Esophagus (tissue), 2 donors: ENCODE measurements at regions not wholly inside any gene's neighbourhood (a gene's known extent, or its start where the extent isn't known, plus 50 kb on each side); places are given as distances from the start of the nearest gene placed in this dataset.

Experiments used
- H3K27ac ChIP-seq, 2 donors: one replicate each; pipeline ENCODE4 v1.5.1; 2013; ENCODE audit warnings: low read depth in 2 of 2, mild to moderate bottlenecking in 2 of 2, inconsistent platforms in 1 of 2, low read length in 1 of 2, moderate library complexity in 1 of 2
- H3K27me3 ChIP-seq, 2 donors: one replicate each; pipeline ENCODE4 v1.6.1; 2013; ENCODE audit warnings: low read length in 2 of 2, control low read depth in 1 of 2, mild to moderate bottlenecking in 1 of 2; ENCODE audit not compliant: insufficient read depth in 2 of 2, control insufficient read depth in 1 of 2
- H3K36me3 ChIP-seq, 2 donors: one replicate each; pipeline ENCODE4 v1.6.1; 2013; ENCODE audit warnings: low read length in 1 of 2; ENCODE audit not compliant: control insufficient read depth in 2 of 2, insufficient read depth in 2 of 2
- H3K4me1 ChIP-seq, 2 donors: one replicate each; pipeline ENCODE4 v1.6.1; 2013; ENCODE audit warnings: low read length in 1 of 2; ENCODE audit not compliant: control insufficient read depth in 2 of 2, insufficient read depth in 2 of 2
- H3K4me3 ChIP-seq, 2 donors: one replicate each; pipeline ENCODE4 v1.5.1; 2013; ENCODE audit warnings: low read length in 2 of 2, mild to moderate bottlenecking in 2 of 2, low read depth in 1 of 2, moderate library complexity in 1 of 2
- H3K9me3 ChIP-seq, 2 donors: one replicate each; pipeline ENCODE4 v1.6.1; 2013; ENCODE audit warnings: mild to moderate bottlenecking in 2 of 2, low read depth in 1 of 2, low read length in 1 of 2, moderate library complexity in 1 of 2; ENCODE audit not compliant: control insufficient read depth in 2 of 2, insufficient read depth in 1 of 2
- WGBS, 2 donors: extraction: QIAGEN DNeasy Blood & Tissue Kit; methylation state at CpG; one replicate each; pipeline ENCODE4 v1.1.7; 2013; 5-methylcytosine and 5-hydroxymethylcytosine counted together
- donor health status: healthy with polysubstance abuse.
- donor health status: Bipolar disorder and iron deficiency.

DNA sequence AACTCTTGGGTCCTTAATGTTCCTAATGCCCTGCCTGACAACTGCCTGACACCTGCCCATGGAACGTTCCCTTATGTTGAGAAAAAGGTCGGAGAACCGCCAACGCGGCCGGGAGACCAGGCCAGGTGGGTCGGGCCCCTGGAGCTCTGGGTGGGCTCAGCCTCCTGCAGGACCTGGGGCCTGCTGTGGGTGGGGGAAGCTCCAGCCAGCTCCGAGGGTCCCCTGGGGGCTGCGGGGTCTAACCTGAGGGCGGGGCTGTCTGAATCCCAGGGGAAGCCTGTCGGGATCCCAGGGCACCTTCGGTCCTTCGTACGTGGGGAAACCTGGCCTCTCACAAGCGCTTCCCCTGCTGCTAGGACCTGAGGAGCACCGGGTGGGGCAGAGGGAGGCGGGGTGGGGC is 296.0 kb downstream of the NDUFA10 start:
- Histone ChIP-seq H3K27me3 (no peaks in the 10 kb centered on the region), H3K4me1 (peaks cover 0 to 1% of the 10 kb centered on the region in 2 donors), H3K27ac (no peak overlapping the region), H3K9me3 (no peaks in the 10 kb centered on the region), H3K4me3 (no peak overlapping the region), H3K36me3 (no peaks in the 10 kb centered on the region)
- 88 to 93% methylated on average over 17 of the region's 17 CpGs for WGBS, 2 donors

DNA sequence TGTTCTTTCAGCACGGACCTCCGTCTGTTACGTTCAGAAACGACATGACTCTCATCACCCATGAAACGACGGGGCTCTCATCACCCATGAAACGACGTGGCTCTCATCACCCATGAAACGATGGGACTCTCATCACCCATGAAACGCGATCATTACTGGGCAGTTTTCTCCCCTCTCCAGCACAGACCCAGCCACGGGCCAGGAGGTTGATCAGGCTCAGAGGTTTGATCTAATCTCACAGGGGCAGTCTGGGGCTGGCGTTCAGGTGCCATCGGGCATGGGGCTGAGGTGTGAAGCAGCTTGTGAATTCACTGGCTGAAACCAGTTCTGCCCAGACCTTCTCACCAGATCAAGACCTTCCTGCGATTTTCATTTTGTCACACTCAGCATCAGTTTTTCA is 296.4 kb downstream of the NDUFA10 start:
- H3K9me3 ChIP-seq: no peaks in the 10 kb centered on the region
- H3K27me3 ChIP-seq: no peaks in the 10 kb centered on the region
- no peaks in the 10 kb centered on the region for H3K36me3 ChIP-seq
- H3K27ac ChIP-seq: no peak overlapping the region
- no peak overlapping the region for H3K4me3 ChIP-seq
- peaks cover 0 to 4% of the 10 kb centered on the region in 2 donors for H3K4me1 ChIP-seq
- WGBS, 2 donors: 85 to 90% methylated on average over 15 of the region's 15 CpGs

DNA sequence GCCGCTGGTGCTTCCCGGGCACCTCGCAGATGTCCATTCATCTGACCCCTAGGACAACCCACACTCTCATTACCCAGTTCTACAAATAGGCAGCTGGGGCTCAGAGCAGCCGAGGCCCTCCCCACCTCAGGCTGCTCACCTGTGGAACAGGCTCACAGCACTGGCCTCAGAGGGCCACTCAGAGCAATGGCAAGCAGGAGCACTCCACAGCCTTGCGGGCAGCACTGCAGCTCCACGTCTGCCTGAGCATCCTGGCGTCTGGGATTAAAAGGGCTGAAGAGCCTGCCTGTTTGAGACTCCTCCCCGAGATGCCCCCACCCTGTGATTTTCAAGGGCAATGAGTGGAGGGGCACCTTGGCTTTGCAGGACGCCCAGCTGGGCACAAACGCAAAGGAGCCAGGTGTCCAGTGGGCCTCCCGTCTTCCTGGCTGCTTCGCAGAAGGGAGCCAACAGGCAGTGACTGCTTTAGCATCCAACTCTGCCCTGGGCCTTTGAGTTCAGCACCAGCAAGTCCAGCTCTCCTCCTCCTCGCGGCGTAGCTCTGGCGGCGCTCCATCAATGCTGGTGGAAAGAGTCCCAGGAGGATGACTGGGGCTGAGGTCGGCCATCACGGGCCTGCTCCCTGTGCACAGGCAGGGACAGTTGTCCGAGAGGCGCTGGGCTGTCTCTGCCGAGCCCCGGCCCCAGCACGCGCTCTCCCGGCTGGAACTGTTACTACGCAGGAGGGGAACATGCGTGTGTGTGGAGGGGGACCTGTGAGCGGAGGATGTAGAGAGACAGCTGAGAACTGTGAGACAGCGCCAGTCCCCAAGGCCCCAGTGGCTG is 297.2 kb downstream of the NDUFA10 start:
- Histone ChIP-seq H3K27me3 (no peaks in the 10 kb centered on the region), H3K9me3 (no peaks in the 10 kb centered on the region), H3K4me3 (no peak overlapping the region), H3K36me3 (no peaks in the 10 kb centered on the region), H3K27ac (no peak overlapping the region), H3K4me1 (peaks cover 0 to 6% of the 10 kb centered on the region in 2 donors)
- WGBS, 2 donors: 68 to 70% methylated on average over 30 of the region's 30 CpGs

DNA sequence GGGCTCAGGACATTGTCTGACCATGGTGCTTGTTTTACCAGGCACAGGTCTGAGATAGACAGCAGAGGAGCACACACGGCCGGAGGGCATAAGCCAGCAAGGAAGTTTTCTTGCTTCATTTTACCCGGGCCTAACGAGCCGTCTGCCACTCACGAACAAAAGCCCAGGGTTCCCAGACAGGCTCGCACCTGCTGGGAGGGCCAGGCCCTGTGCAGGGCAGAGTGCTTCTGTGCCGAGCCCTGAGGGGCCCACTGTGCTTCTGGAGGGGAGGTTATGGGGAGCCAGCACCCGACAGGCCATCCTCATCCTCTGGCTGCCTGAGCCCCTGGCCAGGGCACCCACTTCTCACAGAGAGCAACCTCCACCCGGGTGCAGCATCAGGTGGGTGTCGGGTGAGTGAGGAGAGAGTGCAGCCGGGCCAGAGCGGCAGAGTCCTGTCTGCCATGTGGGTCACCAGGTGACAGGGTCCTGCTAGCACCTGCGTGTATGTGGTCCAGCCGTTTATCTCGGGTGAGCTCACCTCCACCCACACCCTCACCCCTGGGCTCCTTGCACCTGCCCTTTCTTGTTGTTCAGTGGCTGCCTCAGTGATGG is 297.9 kb downstream of the NDUFA10 start:
- H3K36me3 ChIP-seq: no peaks in the 10 kb centered on the region
- H3K9me3 ChIP-seq: no peaks in the 10 kb centered on the region
- H3K4me1 ChIP-seq: peaks cover 0 to 6% of the 10 kb centered on the region in 2 donors
- 64 to 70% methylated on average over 16 of the region's 16 CpGs for WGBS, 2 donors
- no peak overlapping the region for H3K27ac ChIP-seq
- no peaks in the 10 kb centered on the region for H3K27me3 ChIP-seq
- no peak overlapping the region for H3K4me3 ChIP-seq

DNA sequence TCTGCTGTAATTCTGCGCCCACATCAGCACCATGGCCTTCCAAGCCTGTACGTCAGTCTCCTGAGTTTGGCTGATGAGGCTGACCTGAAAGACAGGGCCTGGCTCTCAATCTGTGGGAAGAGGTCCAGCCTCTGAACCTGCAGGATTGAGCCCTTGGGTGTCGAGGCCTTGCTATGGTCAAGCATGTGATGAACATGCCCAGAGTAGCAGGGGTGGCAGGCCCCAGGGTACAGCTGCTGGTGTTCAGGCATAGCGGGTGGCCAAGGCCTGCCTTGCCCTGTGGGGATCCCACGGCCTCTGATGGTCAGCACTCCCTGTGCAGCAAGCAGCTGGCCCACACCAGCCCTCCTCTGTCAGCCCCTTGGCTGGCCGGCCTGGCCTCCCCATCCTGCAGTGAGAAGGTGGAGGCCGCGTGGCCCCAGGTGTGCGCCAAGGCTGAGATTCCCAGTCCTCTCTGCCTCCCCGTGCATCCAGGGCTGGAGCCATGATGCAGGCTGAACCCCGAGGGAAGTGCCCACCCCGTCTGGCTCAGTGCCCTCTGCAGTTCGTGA is 298.4 kb downstream of the NDUFA10 start:
- Histone ChIP-seq H3K4me3 (no peak overlapping the region), H3K4me1 (peaks cover 0 to 6% of the 10 kb centered on the region in 2 donors), H3K36me3 (no peaks in the 10 kb centered on the region), H3K27me3 (no peaks in the 10 kb centered on the region), H3K9me3 (no peaks in the 10 kb centered on the region), H3K27ac (no peak overlapping the region)
- 79 to 82% methylated on average over 13 of the region's 13 CpGs for WGBS, 2 donors

DNA sequence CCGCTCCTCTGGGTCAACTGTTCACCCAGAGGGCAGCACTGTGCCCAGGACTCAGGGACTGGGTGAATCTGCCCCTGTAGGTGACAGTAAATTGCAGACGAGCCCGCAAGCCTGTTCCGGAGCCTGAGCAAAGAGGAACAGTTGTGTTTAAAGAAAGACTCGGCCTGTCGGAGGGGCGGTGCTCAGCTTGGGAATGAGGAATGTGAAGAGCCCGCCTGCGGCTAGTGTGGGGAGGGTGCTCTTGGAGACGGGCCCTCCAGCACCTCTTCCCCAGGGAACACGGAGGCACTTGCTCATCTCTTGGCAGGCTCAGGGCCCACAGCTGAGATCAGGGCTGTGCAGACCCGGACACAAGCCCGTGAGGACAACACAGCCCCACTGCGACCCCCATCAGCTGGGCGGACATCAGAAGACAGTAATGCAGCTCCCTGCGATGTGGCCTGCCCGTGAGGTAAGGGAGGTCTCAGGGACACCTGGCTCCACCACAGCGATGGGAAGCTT is 299.0 kb downstream of the NDUFA10 start:
- H3K27ac ChIP-seq: no peak overlapping the region
- no peak overlapping the region for H3K4me3 ChIP-seq
- no peaks in the 10 kb centered on the region for H3K27me3 ChIP-seq
- WGBS, 2 donors: 81 to 86% methylated on average over 18 of the region's 18 CpGs
- no peaks in the 10 kb centered on the region for H3K9me3 ChIP-seq
- peaks cover 2 to 6% of the 10 kb centered on the region in 2 donors for H3K4me1 ChIP-seq
- no peaks in the 10 kb centered on the region for H3K36me3 ChIP-seq

DNA sequence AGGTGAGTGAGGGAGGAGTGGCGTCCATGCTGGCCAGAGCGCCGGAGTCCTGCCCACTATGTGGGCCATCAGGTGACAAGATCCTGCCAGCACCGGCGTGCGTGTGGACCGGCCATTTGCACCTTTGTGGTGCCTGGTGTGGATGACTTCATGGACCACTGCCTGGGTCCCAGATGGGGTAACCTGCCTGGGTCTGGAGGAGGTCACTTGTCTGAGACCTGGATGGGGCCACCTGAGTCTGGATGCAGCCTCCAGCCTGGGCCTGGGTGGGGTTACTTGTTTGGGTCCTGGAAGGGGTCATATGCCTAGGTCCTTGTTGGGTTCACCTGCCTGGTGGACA is 299.6 kb downstream of the NDUFA10 start:
- Histone ChIP-seq H3K36me3 (no peaks in the 10 kb centered on the region), H3K4me1 (peaks cover 2 to 6% of the 10 kb centered on the region in 2 donors), H3K27me3 (no peaks in the 10 kb centered on the region), H3K9me3 (peaks cover 0 to 2% of the 10 kb centered on the region in 2 donors), H3K27ac (no peak overlapping the region), H3K4me3 (no peak overlapping the region)
- 90 to 93% methylated on average over 7 of the region's 7 CpGs for WGBS, 2 donors

DNA sequence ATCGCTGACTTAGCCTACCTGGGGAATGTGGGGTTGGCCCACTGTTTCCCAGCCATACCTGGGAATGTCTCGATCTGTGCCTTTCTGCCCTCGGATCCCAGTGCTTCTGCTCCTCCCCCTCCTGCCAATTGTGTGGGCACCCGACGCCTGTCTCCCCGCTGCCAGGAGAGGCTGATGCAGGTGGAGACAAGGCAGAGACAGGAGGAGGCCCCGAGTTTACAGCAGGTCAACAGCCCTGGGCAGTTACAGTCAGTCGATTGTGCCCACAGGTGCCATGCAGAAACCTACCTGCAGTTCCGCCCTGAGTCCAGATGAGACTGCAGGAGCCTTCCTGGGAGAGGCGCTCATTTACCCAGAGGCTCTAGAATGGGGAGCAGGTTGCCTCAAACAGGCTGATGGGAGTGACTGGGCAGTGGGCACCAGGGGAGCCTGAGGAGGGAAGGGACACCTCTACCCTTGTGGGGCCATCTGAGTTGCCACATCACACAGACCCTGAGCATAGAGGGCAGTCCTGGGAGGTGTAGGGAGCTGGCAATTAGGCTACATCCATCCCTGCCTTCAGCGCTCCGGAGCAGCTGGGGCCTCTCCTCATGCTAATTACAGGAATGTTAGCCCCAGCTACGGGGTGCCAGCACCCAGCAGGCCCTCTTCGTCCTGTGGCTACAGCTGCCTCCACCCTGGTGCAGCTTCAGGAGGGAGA is 300.1 kb downstream of the NDUFA10 start:
- Histone ChIP-seq H3K27ac (no peak overlapping the region), H3K4me3 (no peak overlapping the region), H3K36me3 (no peaks in the 10 kb centered on the region), H3K27me3 (no peaks in the 10 kb centered on the region), H3K9me3 (peaks cover 0 to 2% of the 10 kb centered on the region in 2 donors), H3K4me1 (peaks cover 2 to 6% of the 10 kb centered on the region in 2 donors)
- 62 to 71% methylated on average over 14 of the region's 14 CpGs for WGBS, 2 donors

DNA sequence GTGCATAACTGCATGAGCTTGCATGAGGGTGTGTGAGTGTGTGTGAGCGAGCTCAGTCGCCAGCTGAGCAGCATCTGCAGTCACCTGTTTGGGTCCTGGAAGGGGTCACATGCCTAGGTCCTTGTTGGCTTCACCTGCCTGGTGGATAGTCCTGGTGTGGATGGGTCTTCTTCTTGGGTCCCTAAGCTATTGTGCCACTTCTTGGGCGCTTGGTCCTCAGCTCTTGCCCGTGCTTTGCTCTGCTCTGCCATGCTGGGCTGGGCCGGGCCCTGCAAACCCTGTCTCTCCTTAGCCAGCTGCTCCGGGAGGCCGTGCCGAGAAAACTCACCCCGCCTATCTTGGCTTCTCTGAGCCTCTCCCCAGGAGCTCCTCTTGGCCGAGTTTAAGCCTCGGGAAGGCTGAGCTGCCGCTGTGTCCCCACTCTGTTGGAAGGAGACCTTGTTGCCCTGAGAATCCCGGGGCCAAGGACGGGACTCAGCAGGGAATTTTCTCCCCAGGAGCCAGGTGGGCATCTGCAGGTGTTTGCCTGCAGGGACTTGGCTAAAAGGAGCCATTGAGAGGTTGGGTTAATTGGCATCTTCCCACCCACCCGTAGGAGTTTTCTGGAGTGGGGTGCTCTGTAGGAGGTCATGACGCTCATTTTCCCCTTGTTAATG is 300.8 kb downstream of the NDUFA10 start:
- 43 to 66% methylated on average over 16 of the region's 16 CpGs for WGBS, 2 donors
- H3K4me3 ChIP-seq: no peak overlapping the region
- H3K27me3 ChIP-seq: no peaks in the 10 kb centered on the region
- H3K9me3 ChIP-seq: peaks cover 0 to 2% of the 10 kb centered on the region in 2 donors
- H3K36me3 ChIP-seq: no peaks in the 10 kb centered on the region
- H3K4me1 ChIP-seq: peaks cover 2 to 6% of the 10 kb centered on the region in 2 donors
- no peak overlapping the region for H3K27ac ChIP-seq
